AG09309 (cell line): ENCODE measurements at regions not wholly inside any gene's neighbourhood (a gene's known extent, or its start where the extent isn't known, plus 50 kb on each side); places are given as distances from the start of the nearest gene placed in this dataset.
A peak's percentile ranks its signal among the peaks of the same experiment; 100 is the strongest.

ENCODE experiments used
- DNase-seq: peaks from one replicate; pipeline ENCODE4 v3.0.0-alpha.2; 2010; ENCODE audit warnings: low read depth
- H3K4me3 ChIP-seq: 2 replicates; pipeline ENCODE4 v1.5.1; 2011; ENCODE audit warnings: mild to moderate bottlenecking, low read depth, low read length, moderate library complexity; ENCODE audit not compliant: control insufficient read depth
- CTCF ChIP-seq: IDR thresholded peaks from 2 replicates; pipeline ENCODE4 v1.5.1; 2011; ENCODE audit warnings: mild to moderate bottlenecking, low read depth, low read length, inconsistent platforms; ENCODE audit not compliant: insufficient read depth, control insufficient read depth; ENCODE audit errors: missing control alignments

GRCh38 chr22:46036558-46037408, 59.8 kb upstream of the WNT7B start:
- H3K4me3 ChIP-seq = peak overlapping the region; percentile 66
- DNase-seq = no peak
- TF ChIP-seq CTCF = no peak

- H3K4me3 ChIP-seq = no peak overlapping the region
- no peak for TF ChIP-seq CTCF
- no peak for DNase-seq
These were observed 61.2 kb upstream of the WNT7B start for GRCh38 chr22:46038174-46038487.

- no peak for DNase-seq
- H3K4me3 ChIP-seq = no peak overlapping the region
- TF ChIP-seq CTCF = no peak
These were observed 61.8 kb upstream of the WNT7B start for GRCh38 chr22:46038516-46039430.

- TF ChIP-seq CTCF = no peak
- no peak for DNase-seq
- H3K4me3 ChIP-seq = no peak overlapping the region
These were observed 62.6 kb upstream of the WNT7B start for GRCh38 chr22:46039535-46039934.

- no peak for TF ChIP-seq CTCF
- no peak overlapping the region for H3K4me3 ChIP-seq
- DNase-seq = no peak
These were observed 63.8 kb upstream of the WNT7B start for GRCh38 chr22:46040471-46041465.

GRCh38 chr22:46041642-46042041, 64.7 kb upstream of the WNT7B start:
- no peak for TF ChIP-seq CTCF
- DNase-seq = no peak
- H3K4me3 ChIP-seq = no peak overlapping the region
